SK-N-SH (cell line): ENCODE measurements at regions not wholly inside any gene's neighbourhood (a gene's known extent, or its start where the extent isn't known, plus 50 kb on each side); places are given as distances from the start of the nearest gene placed in this dataset.

ENCODE experiments used
- EZH2phosphoT487 ChIP-seq: fragments of 200-600 bp; sonication (generic); IDR thresholded peaks from 2 replicates; pipeline ENCODE4 v1.6.1; 2017; ENCODE audit warnings: low read depth, mixed run types, mild to moderate bottlenecking, antibody characterized with exemption, moderate library complexity, borderline replicate concordance
- NRF1 ChIP-seq: IDR thresholded peaks from 2 replicates; pipeline ENCODE4 v1.6.1; 2012; ENCODE audit warnings: low read depth, mild to moderate bottlenecking, low read length
- POLR2AphosphoS5 ChIP-seq: IDR thresholded peaks from 2 replicates; pipeline ENCODE4 v1.6.1; 2012; ENCODE audit warnings: low read depth, low read length
- TF ChIP-seq, protein P1 (sequence below): fragments of 200-600 bp; sonication (generic); IDR thresholded peaks from 2 replicates; pipeline ENCODE4 v1.6.1; 2017; ENCODE audit warnings: antibody characterized with exemption, mild to moderate bottlenecking, moderate library complexity
- TF ChIP-seq, protein P2 (sequence below): IDR thresholded peaks from 2 replicates; pipeline ENCODE4 v1.6.1; 2012; ENCODE audit warnings: mild to moderate bottlenecking, low read depth, low read length, moderate library complexity

GRCh38 chr5:5593391-5593790 is 170.9 kb downstream of the ICE1 start:
- TF ChIP-seq, protein P1, sequence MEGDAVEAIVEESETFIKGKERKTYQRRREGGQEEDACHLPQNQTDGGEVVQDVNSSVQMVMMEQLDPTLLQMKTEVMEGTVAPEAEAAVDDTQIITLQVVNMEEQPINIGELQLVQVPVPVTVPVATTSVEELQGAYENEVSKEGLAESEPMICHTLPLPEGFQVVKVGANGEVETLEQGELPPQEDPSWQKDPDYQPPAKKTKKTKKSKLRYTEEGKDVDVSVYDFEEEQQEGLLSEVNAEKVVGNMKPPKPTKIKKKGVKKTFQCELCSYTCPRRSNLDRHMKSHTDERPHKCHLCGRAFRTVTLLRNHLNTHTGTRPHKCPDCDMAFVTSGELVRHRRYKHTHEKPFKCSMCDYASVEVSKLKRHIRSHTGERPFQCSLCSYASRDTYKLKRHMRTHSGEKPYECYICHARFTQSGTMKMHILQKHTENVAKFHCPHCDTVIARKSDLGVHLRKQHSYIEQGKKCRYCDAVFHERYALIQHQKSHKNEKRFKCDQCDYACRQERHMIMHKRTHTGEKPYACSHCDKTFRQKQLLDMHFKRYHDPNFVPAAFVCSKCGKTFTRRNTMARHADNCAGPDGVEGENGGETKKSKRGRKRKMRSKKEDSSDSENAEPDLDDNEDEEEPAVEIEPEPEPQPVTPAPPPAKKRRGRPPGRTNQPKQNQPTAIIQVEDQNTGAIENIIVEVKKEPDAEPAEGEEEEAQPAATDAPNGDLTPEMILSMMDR, result no peak
- no peak for TF ChIP-seq EZH2phosphoT487
- TF ChIP-seq, protein P2, sequence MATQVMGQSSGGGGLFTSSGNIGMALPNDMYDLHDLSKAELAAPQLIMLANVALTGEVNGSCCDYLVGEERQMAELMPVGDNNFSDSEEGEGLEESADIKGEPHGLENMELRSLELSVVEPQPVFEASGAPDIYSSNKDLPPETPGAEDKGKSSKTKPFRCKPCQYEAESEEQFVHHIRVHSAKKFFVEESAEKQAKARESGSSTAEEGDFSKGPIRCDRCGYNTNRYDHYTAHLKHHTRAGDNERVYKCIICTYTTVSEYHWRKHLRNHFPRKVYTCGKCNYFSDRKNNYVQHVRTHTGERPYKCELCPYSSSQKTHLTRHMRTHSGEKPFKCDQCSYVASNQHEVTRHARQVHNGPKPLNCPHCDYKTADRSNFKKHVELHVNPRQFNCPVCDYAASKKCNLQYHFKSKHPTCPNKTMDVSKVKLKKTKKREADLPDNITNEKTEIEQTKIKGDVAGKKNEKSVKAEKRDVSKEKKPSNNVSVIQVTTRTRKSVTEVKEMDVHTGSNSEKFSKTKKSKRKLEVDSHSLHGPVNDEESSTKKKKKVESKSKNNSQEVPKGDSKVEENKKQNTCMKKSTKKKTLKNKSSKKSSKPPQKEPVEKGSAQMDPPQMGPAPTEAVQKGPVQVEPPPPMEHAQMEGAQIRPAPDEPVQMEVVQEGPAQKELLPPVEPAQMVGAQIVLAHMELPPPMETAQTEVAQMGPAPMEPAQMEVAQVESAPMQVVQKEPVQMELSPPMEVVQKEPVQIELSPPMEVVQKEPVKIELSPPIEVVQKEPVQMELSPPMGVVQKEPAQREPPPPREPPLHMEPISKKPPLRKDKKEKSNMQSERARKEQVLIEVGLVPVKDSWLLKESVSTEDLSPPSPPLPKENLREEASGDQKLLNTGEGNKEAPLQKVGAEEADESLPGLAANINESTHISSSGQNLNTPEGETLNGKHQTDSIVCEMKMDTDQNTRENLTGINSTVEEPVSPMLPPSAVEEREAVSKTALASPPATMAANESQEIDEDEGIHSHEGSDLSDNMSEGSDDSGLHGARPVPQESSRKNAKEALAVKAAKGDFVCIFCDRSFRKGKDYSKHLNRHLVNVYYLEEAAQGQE, result no peak
- no peak for TF ChIP-seq NRF1
- no peak for TF ChIP-seq POLR2AphosphoS5
